GM12891 (cell line): ENCODE measurements at regions not wholly inside any gene's neighbourhood (a gene's known extent, or its start where the extent isn't known, plus 50 kb on each side); places are given as distances from the start of the nearest gene placed in this dataset.

Experiments used
- POLR2A ChIP-seq: IDR thresholded peaks from 2 replicates; pipeline ENCODE4 v1.6.1; 2011; ENCODE audit warnings: low read depth, low read length, control low read depth
- POLR2AphosphoS5 ChIP-seq: IDR thresholded peaks from 2 replicates; pipeline ENCODE4 v1.6.1; 2011; ENCODE audit warnings: low read depth, low read length, control low read depth

GRCh38 chr5:38121420-38121819, 136.9 kb upstream of the EGFLAM start:
- TF ChIP-seq POLR2A: no peak
- TF ChIP-seq POLR2AphosphoS5: no peak
